Testis (tissue), 2 donors: ENCODE measurements at regions not wholly inside any gene's neighbourhood (a gene's known extent, or its start where the extent isn't known, plus 50 kb on each side); places are given as distances from the start of the nearest gene placed in this dataset.

Experiments
- DNase-seq: peaks from one replicate; pipeline ENCODE4 v3.0.0-alpha.2; 2019
- H3K27ac ChIP-seq, 2 donors: fragments of 200-600 bp; sonication (generic); one replicate each; pipeline ENCODE4 v1.5.1; 2019
- H3K27me3 ChIP-seq: fragments of 200-600 bp; sonication (generic); one replicate; pipeline ENCODE4 v1.5.1; 2019
- H3K36me3 ChIP-seq: fragments of 200-600 bp; sonication (generic); one replicate; pipeline ENCODE4 v1.5.1; 2017; ENCODE audit warnings: low read depth; ENCODE audit errors: missing control alignments
- H3K4me1 ChIP-seq: fragments of 200-600 bp; sonication (generic); one replicate; pipeline ENCODE4 v1.5.1; 2019
- H3K4me3 ChIP-seq, 2 donors: fragments of 200-600 bp; sonication (generic); one replicate each; pipeline ENCODE4 v1.5.1; 2017 to 2019
- H3K9me3 ChIP-seq: fragments of 200-600 bp; sonication (generic); one replicate; pipeline ENCODE4 v1.5.1; 2017
- POLR2A ChIP-seq: fragments of 450-650 bp; IDR thresholded peaks from one replicate; pipeline ENCODE4 v1.6.1; 2017; ENCODE audit warnings: antibody characterized with exemption, mild to moderate bottlenecking, moderate library complexity
- WGBS, 2 donors: methylation state at CpG; one replicate each; pipeline ENCODE4 v1.1.5; 2018; 5-methylcytosine and 5-hydroxymethylcytosine counted together
- intact Hi-C: fragments of 100-400 bp; cut with DNase I; formaldehyde crosslinking; loops from one replicate; pipeline ENCODE4 v1.15.1; 2023; ENCODE audit warnings: low total_unique reads
- TF ChIP-seq, protein P1 (sequence below), 3 experiments: fragments of 450-650 bp in 2 of 3; fragments of 200-600 bp in 1 of 3; sonication (generic) in 1 of 3; IDR thresholded peaks; one replicate each; pipeline ENCODE4 v1.5.1; 2016 to 2019; ENCODE audit warnings: antibody characterized with exemption in 3 of 3, mild to moderate bottlenecking in 2 of 3, moderate library complexity in 1 of 3

GRCh38 chr7:19560111-19560883, 148.5 kb downstream of the POLR1F start:
- H3K4me1 ChIP-seq = no peaks in the 10 kb centered on the region
- no peak for TF ChIP-seq POLR2A
- TF ChIP-seq, protein P1, sequence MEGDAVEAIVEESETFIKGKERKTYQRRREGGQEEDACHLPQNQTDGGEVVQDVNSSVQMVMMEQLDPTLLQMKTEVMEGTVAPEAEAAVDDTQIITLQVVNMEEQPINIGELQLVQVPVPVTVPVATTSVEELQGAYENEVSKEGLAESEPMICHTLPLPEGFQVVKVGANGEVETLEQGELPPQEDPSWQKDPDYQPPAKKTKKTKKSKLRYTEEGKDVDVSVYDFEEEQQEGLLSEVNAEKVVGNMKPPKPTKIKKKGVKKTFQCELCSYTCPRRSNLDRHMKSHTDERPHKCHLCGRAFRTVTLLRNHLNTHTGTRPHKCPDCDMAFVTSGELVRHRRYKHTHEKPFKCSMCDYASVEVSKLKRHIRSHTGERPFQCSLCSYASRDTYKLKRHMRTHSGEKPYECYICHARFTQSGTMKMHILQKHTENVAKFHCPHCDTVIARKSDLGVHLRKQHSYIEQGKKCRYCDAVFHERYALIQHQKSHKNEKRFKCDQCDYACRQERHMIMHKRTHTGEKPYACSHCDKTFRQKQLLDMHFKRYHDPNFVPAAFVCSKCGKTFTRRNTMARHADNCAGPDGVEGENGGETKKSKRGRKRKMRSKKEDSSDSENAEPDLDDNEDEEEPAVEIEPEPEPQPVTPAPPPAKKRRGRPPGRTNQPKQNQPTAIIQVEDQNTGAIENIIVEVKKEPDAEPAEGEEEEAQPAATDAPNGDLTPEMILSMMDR (IDR thresholded peaks at IDR 0.05) = no peak
- 53 to 65% methylated on average over 8 of the region's 8 CpGs for WGBS, 2 donors
- intact Hi-C loops = no loop called here
- no peaks in the 10 kb centered on the region for H3K9me3 ChIP-seq
- DNase-seq = no peak
- no peaks in the 10 kb centered on the region for H3K36me3 ChIP-seq
- no peaks in the 10 kb centered on the region for H3K27me3 ChIP-seq
- H3K27ac ChIP-seq = no peak overlapping the region
- no peak overlapping the region for H3K4me3 ChIP-seq

GRCh38 chr7:19558527-19558926, 150.3 kb downstream of the POLR1F start:
- 95 to 100% methylated on average over 1 of the region's 1 CpG for WGBS, 2 donors
- Histone ChIP-seq H3K4me1 (no peaks in the 10 kb centered on the region), H3K27ac (no peak overlapping the region), H3K4me3 (no peak overlapping the region), H3K9me3 (no peaks in the 10 kb centered on the region), H3K27me3 (no peaks in the 10 kb centered on the region), H3K36me3 (no peaks in the 10 kb centered on the region)
- intact Hi-C loops = no loop called here
- TF ChIP-seq, protein P1 (IDR thresholded peaks at IDR 0.05) = no peak
- no peak for TF ChIP-seq POLR2A
- no peak for DNase-seq

DNA sequence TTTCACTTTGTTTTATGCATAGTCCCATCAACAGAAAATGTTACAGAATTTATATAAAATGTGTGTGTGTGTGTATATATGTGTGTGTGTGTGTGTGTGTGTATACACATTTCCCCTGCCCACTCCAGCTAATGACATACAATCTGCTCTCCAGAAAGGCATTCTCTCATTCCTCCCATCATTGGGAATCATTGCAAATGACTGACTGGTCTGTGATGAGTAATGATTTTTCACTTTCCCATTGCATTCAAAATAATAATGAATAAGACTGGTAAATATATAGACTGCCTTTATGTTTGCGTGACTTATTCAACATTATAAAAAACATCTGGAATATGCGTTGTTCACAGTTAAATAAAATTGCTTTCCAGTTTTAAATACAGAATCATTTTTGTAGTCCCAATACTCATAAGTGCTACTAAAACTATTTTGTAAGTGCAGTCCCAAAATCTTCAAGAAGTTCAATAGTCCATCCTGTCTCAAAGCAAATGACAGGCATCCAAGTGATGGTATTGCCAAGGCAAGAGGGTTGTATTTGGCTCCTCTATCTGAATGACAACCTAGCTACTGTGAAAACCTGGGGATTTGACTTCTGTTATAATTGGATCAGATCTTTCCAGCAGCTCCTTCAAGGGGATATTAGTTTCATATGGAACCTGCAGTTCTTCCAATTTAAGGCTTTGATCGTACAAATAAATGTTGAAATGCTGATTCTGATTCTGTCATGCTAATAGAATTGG, 150.9 kb downstream of the POLR1F start:
- DNase-seq = no peak
- intact Hi-C loops = no loop called here
- WGBS, 2 donors = 94 to 95% methylated on average over 3 of the region's 3 CpGs
- no peaks in the 10 kb centered on the region for H3K27me3 ChIP-seq
- H3K9me3 ChIP-seq = no peaks in the 10 kb centered on the region
- no peak overlapping the region for H3K4me3 ChIP-seq
- no peaks in the 10 kb centered on the region for H3K4me1 ChIP-seq
- TF ChIP-seq POLR2A = no peak
- TF ChIP-seq, protein P1 (IDR thresholded peaks at IDR 0.05) = no peak
- H3K36me3 ChIP-seq = no peaks in the 10 kb centered on the region
- no peak overlapping the region for H3K27ac ChIP-seq

DNA sequence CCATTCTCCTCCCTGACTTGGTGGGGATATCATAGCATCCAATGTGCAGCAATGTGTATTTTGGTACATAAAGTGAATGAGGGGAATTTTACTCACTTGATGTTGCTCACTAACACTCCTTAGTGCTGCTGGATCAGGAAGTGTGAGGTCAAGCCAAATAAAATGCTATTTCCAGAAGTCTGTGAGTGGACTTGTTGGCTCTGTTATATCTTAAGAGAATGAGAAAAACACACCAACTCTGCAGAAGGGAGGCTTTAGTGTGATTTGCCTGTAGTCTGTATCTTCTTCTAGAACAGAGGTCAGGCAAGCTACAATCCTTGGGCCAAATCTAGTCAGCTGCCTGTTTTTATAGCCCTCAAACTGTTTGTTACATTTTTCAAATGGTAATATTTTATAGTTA, 154.3 kb downstream of the POLR1F start:
- no peaks in the 10 kb centered on the region for H3K9me3 ChIP-seq
- H3K4me1 ChIP-seq = no peaks in the 10 kb centered on the region
- no peak for DNase-seq
- H3K27me3 ChIP-seq = no peaks in the 10 kb centered on the region
- TF ChIP-seq, protein P1 (IDR thresholded peaks at IDR 0.05) = no peak
- no peak for TF ChIP-seq POLR2A
- no peak overlapping the region for H3K4me3 ChIP-seq
- H3K27ac ChIP-seq = no peak overlapping the region
- intact Hi-C loops = no loop called here
- H3K36me3 ChIP-seq = no peaks in the 10 kb centered on the region
